ENCODE measurements at regions not wholly inside any gene's neighbourhood (a gene's known extent, or its start where the extent isn't known, plus 50 kb on each side); places are given as distances from the start of the nearest gene placed in this dataset.

GRCh38 chr5:97591781-97592180, 408.7 kb upstream of the RIOK2 start:
- DNase-seq (ENCODE audit: low read depth) = no peak

GRCh38 chr5:97600486-97600885, 417.4 kb upstream of the RIOK2 start:
- no peak for DNase-seq (ENCODE audit: low read depth)

- DNase-seq (ENCODE audit: low read depth) = peak; percentile 1
These were observed 418.6 kb upstream of the RIOK2 start for GRCh38 chr5:97601651-97602050.

GRCh38 chr5:97606531-97606930, 423.5 kb upstream of the RIOK2 start:
- no peak for DNase-seq (ENCODE audit: low read depth)

GRCh38 chr5:97608501-97608900, 425.5 kb upstream of the RIOK2 start:
- DNase-seq (ENCODE audit: low read depth) = no peak

- DNase-seq (ENCODE audit: low read depth) = peak; percentile 21
These were observed 435.7 kb upstream of the RIOK2 start for GRCh38 chr5:97618721-97619120.

GRCh38 chr5:97623441-97623840, 440.4 kb upstream of the RIOK2 start:
- no peak for DNase-seq (ENCODE audit: low read depth)

- no peak for DNase-seq (ENCODE audit: low read depth)
These were observed 441.8 kb upstream of the RIOK2 start for GRCh38 chr5:97624886-97625285.

- DNase-seq (ENCODE audit: low read depth) = no peak
These were observed 444.2 kb upstream of the RIOK2 start for GRCh38 chr5:97627272-97627671.

GRCh38 chr5:97628031-97628430, 445.0 kb upstream of the RIOK2 start:
- no peak for DNase-seq (ENCODE audit: low read depth)

- DNase-seq (ENCODE audit: low read depth) = no peak
These were observed 445.8 kb upstream of the RIOK2 start for GRCh38 chr5:97628807-97629206.

GRCh38 chr5:97629276-97629675, 446.2 kb upstream of the RIOK2 start:
- DNase-seq (ENCODE audit: low read depth) = peak; percentile 66

- DNase-seq (ENCODE audit: low read depth) = no peak
These were observed 452.5 kb upstream of the RIOK2 start for GRCh38 chr5:97635553-97635952.

- peak; percentile 8 for DNase-seq (ENCODE audit: low read depth)
These were observed 453.7 kb upstream of the RIOK2 start for GRCh38 chr5:97636766-97637165.

GRCh38 chr5:97641081-97641480, 458.0 kb upstream of the RIOK2 start:
- no peak for DNase-seq (ENCODE audit: low read depth)

GRCh38 chr5:97644206-97644605, 461.2 kb upstream of the RIOK2 start:
- no peak for DNase-seq (ENCODE audit: low read depth)

GRCh38 chr5:97644896-97645295, 461.8 kb upstream of the RIOK2 start:
- no peak for DNase-seq (ENCODE audit: low read depth)

GRCh38 chr5:97657239-97657638, 474.2 kb upstream of the RIOK2 start:
- DNase-seq (ENCODE audit: low read depth) = no peak

GRCh38 chr5:97658116-97658900, 475.3 kb upstream of the RIOK2 start:
- no peak for DNase-seq (ENCODE audit: low read depth)

GRCh38 chr5:97666783-97667182, 483.7 kb upstream of the RIOK2 start:
- DNase-seq (ENCODE audit: low read depth) = peak; percentile 9

- no peak for DNase-seq (ENCODE audit: low read depth)
These were observed 487.4 kb upstream of the RIOK2 start for GRCh38 chr5:97670447-97670846.

GRCh38 chr5:97676608-97677007, 493.6 kb upstream of the RIOK2 start:
- no peak for DNase-seq (ENCODE audit: low read depth)

GRCh38 chr5:97694091-97694490, 511.0 kb upstream of the RIOK2 start:
- no peak for DNase-seq (ENCODE audit: low read depth)

- no peak for DNase-seq (ENCODE audit: low read depth)
These were observed 531.4 kb upstream of the RIOK2 start for GRCh38 chr5:97714424-97714823.

Data from iris pigment epithelial cell (primary cell).